GM19023 (cell line): ENCODE measurements at regions not wholly inside any gene's neighbourhood (a gene's known extent, or its start where the extent isn't known, plus 50 kb on each side); places are given as distances from the start of the nearest gene placed in this dataset.

Source experiments
- ATAC-seq: cut with Tn5 transposase; IDR thresholded peaks from one replicate; pipeline ENCODE4 v1.9.1; 2021; ENCODE audit warnings: mild to moderate bottlenecking, moderate library complexity; ENCODE audit not compliant: unreplicated experiment

DNA sequence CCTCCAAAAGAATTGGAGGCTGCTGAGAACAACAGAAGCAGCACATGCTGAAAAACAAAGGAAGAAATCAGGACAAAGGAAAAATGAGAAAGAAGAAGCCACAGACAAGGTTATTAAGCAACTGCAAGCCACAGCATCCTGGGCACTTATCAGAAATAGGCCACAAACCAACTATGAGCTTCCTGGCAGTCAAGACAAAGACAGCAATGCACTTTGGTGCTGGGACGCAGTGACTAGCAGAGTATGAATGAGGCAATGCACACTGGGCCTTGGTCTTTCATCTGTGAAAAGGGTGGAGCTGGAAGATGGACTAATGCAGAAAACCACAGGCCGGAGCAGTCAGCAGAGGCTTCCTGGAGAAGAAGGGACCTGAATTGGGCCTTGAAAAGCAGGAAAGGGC is 56.0 kb upstream of the LINGO1 start:
- no peak for ATAC-seq

DNA sequence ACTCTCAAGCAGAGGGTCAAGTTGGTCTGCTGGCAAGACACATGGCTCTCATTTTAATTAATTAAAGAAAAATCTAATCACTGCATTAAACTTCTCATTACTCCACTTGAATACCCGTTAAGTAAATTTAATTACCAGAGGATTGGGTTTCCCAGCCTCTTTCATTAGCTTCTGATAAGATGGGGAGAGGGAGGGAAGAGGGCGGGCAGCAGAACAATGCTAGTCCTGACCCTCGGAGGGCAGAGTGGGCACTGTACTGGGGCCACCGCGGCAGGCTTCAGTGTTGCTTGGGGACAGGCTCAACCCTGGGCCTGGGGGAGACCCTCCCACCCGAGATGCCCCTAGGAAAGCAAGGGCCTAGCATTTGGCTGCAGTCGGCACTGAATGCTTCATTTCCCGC is 55.6 kb upstream of the LINGO1 start:
- no peak for ATAC-seq

DNA sequence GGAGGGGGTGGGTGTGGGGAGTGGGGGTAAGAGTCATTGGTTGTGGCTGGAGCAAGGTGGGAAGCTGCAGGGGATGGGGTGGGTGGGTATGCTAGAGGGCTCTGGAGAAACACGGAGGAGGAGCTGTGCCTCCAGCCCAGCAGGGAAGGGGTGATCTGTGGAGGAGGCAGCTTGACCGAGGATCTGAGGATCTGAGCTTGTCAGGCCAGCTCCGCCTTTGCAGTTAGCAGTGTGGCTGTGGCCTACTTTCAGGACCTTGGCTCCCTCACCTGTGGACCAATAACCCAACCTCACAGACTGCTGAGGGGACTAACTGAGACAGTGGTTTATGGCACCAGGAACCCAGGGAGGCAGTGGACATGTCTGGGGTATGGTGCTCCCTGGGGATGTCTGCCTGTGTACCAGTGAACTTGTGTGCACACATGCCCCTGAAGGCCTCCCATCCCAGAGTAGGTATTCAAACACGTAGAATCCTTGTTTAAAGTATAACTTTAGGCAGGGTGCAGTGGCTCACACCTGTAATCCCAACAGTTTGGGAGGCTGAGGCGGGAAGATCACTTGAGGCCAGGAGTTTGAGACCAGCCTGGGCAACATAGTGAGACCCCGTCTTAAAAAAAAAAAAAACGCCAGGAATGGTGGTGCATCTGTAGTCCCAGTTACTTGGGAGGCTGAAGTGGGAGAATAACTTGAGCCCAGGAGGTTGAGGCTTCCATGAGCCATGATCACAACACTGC is 52.5 kb upstream of the LINGO1 start:
- ATAC-seq, result no peak

DNA sequence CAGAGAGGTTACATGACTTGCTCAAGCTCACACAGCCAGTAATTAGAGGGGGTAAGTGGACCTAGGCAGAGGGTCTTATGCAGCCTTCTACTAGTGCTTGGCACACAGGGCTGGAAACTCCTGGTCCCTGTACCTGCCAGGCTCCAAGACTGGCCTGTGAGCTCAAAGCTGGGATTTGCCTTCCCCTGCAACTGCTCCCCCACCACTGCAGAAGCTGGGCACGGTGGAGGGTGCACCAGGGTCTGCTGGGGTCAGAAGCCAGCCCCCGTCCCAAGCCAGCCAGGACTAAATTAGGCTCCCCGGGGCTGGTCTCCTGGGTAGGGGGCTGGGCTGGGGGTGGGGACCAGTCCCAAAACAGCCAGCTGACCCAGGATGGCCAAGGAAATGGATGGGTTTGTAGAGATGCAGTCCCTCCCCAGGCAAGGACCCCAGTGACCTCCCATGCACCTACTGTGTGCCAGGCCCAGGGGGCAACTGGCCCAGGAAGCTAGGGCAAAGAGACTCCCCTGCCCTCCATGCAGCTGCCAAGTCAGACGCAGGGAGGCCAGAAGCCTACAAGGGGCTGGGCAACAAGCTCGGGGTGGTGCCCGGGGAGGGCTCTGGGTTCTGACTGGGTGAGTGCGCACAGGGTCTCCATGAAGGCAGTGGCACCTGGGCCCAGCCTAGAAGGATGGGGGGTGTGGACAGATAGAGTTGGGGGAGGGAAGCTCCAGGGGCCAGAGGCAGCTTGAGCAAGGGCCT is 51.8 kb upstream of the LINGO1 start:
- no peak for ATAC-seq

DNA sequence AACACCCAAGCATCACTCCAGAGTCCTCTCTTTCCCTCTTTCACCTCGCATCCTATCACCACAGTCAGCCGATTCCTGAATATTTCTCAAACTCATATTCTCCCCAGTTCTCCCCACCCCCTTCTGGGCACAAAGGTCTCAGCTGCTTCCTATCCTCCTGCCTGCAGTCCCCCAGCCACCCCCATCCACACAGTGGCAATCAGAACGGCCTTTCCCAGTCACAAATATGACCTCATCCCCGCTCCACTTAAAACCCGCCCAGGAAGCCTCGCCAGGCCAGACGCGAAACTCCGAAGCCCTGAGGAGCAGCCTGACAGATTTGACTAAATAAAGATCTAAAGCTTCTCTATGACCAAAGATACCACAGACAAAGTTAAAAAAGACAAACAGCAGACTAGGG is 49.9 kb upstream of the LINGO1 start:
- ATAC-seq, result no peak
